B cell (primary cell): ENCODE measurements at regions not wholly inside any gene's neighbourhood (a gene's known extent, or its start where the extent isn't known, plus 50 kb on each side); places are given as distances from the start of the nearest gene placed in this dataset.

Source experiments
- CTCF ChIP-seq: fragments of 200-600 bp; IDR thresholded peaks from one replicate; pipeline ENCODE4 v1.8.0; 2022; ENCODE audit warnings: antibody characterized with exemption, mild to moderate bottlenecking
- EZH2 ChIP-seq: IDR thresholded peaks from 2 replicates; pipeline ENCODE4 v1.6.1; 2012; ENCODE audit warnings: borderline replicate concordance, low read depth, mild to moderate bottlenecking, moderate library complexity, low read length; ENCODE audit not compliant: insufficient read depth, poor library complexity, severe bottlenecking

GRCh38 chr7:15821484-15822427 is 135.3 kb upstream of the MEOX2 start:
- TF ChIP-seq CTCF, result no peak
- no peak for TF ChIP-seq EZH2
